B cell (primary cell): ENCODE measurements at regions not wholly inside any gene's neighbourhood (a gene's known extent, or its start where the extent isn't known, plus 50 kb on each side); places are given as distances from the start of the nearest gene placed in this dataset.
"Not testable (repeated sequence)": the region's sequence is repeated elsewhere in the genome, so short reads cannot be mapped to it uniquely, and the experiment has no call there.

ENCODE experiments used
- ATAC-seq: fragments of 200-7000 bp; cut with Tn5 transposase; one replicate; pipeline ENCODE4 v1.10.0; 2021; ENCODE audit warnings: low read depth, mild to moderate bottlenecking, moderate number of reproducible peaks, moderate library complexity
- CTCF ChIA-PET: fragments of 350-600 bp; sonication (Branson Sonifier 250); formaldehyde crosslinking; loops from one replicate; lab custom pipeline; 2021; ENCODE audit warnings: antibody characterized with exemption, inconsistent platforms; lab: Charles Lee
- POLR2A ChIA-PET: fragments of 350-600 bp; sonication (Branson Sonifier 250); formaldehyde crosslinking; loops from one replicate; lab custom pipeline; 2021; ENCODE audit warnings: antibody characterized with exemption; lab: Charles Lee
- DNase-seq: peaks from one replicate; pipeline ENCODE4 v3.0.0; 2013
- H2AFZ ChIP-seq: 2 replicates; pipeline ENCODE4 v1.6.1; 2012; ENCODE audit warnings: mild to moderate bottlenecking, low read depth, low read length; ENCODE audit not compliant: insufficient read depth, poor library complexity, severe bottlenecking
- H3K27ac ChIP-seq, 2 donors: 1 replicate in 1 of 2; 2 replicates in 1 of 2; pipeline ENCODE4 v1.5.1; 2012 to 2013; ENCODE audit warnings: low read length in 2 of 2, mild to moderate bottlenecking in 2 of 2, moderate library complexity in 1 of 2
- H3K27me3 ChIP-seq, 4 experiments: fragments of 200-600 bp in 1 of 4; sonication (generic) in 1 of 4; replicated peaks in 1 of 4; 1 replicate in 2 of 4; 2 replicates in 2 of 4; pipeline versions ENCODE4 v1.6.1 to v1.7.0; 2013 to 2016; ENCODE audit warnings: low read length in 3 of 4, mild to moderate bottlenecking in 2 of 4, mixed read lengths in 1 of 4, moderate library complexity in 1 of 4; ENCODE audit not compliant: insufficient read depth in 4 of 4, control insufficient read depth in 3 of 4; ENCODE audit errors: control extremely low read depth in 1 of 4
- H3K36me3 ChIP-seq, 2 experiments: replicated peaks in 1 of 2; 1 replicate in 1 of 2; 2 replicates in 1 of 2; pipeline versions ENCODE4 v1.6.1 to v1.7.1; 2013; ENCODE audit warnings: low read length in 1 of 2; ENCODE audit not compliant: insufficient read depth in 2 of 2, control insufficient read depth in 1 of 2; ENCODE audit errors: control extremely low read depth in 1 of 2, extremely low read depth in 1 of 2
- H3K4me1 ChIP-seq, 2 donors: fragments of 200-600 bp in 1 of 2; sonication (generic) in 1 of 2; 1 replicate in 1 of 2; 2 replicates in 1 of 2; pipeline versions ENCODE4 v1.5.1 to v1.6.1; 2013 to 2017; ENCODE audit warnings: low read length in 2 of 2; ENCODE audit not compliant: control insufficient read depth in 2 of 2, insufficient read depth in 2 of 2
- H3K4me2 ChIP-seq: replicated peaks from 2 replicates; pipeline ENCODE3; 2012; ENCODE audit warnings: mild to moderate bottlenecking, low read depth, low read length; ENCODE audit not compliant: poor library complexity, severe bottlenecking
- H3K4me3 ChIP-seq, 5 experiments: fragments of 200-600 bp in 1 of 5; sonication (generic) in 1 of 5; 1 replicate in 3 of 5; 2 replicates in 2 of 5; pipeline versions ENCODE4 v1.5.1 to v1.7.0; 2011 to 2016; ENCODE audit warnings: low read length in 4 of 5, mild to moderate bottlenecking in 4 of 5, low read depth in 2 of 5, control low read depth in 1 of 5, moderate library complexity in 1 of 5; ENCODE audit not compliant: insufficient read depth in 1 of 5; ENCODE audit errors: control extremely low read depth in 1 of 5, extremely low read depth in 1 of 5
- H3K79me2 ChIP-seq: fragments of 200-600 bp; sonication (generic); one replicate; pipeline ENCODE4 v1.6.0; 2016; ENCODE audit warnings: low read length; ENCODE audit not compliant: control insufficient read depth, insufficient read depth
- H3K9ac ChIP-seq: fragments of 200-600 bp; sonication (generic); 2 replicates; pipeline ENCODE4 v1.6.1; 2017; ENCODE audit warnings: mild to moderate bottlenecking, low read length, moderate library complexity
- H3K9me3 ChIP-seq, 3 donors: one replicate each; pipeline versions ENCODE4 v1.6.1 to v1.7.1; 2013; ENCODE audit warnings: low read length in 2 of 3; ENCODE audit not compliant: control insufficient read depth in 2 of 3, insufficient read depth in 1 of 3; ENCODE audit errors: control extremely low read depth in 1 of 3
- H4K20me1 ChIP-seq: 2 replicates; pipeline ENCODE4 v1.6.0; 2012; ENCODE audit warnings: mild to moderate bottlenecking, low read length; ENCODE audit not compliant: insufficient read depth, control insufficient read depth, poor library complexity, severe bottlenecking
- H3K27ac Mint-ChIP-seq: one replicate; pipeline ENCODE4 v1.8.0; 2021; ENCODE audit warnings: mixed read lengths
- H3K27me3 Mint-ChIP-seq: one replicate; pipeline ENCODE4 v1.8.0; 2021; ENCODE audit warnings: mixed read lengths
- H3K4me1 Mint-ChIP-seq: one replicate; pipeline ENCODE4 v1.8.0; 2021; ENCODE audit warnings: mixed read lengths
- H3K4me3 Mint-ChIP-seq: one replicate; pipeline ENCODE4 v1.8.0; 2021; ENCODE audit warnings: mixed read lengths
- H3K9me3 Mint-ChIP-seq: one replicate; pipeline ENCODE4 v1.8.0; 2022; ENCODE audit warnings: mixed read lengths; ENCODE audit not compliant: insufficient read depth
- EZH2 ChIP-seq: IDR thresholded peaks from 2 replicates; pipeline ENCODE4 v1.6.1; 2012; ENCODE audit warnings: borderline replicate concordance, low read depth, mild to moderate bottlenecking, moderate library complexity, low read length; ENCODE audit not compliant: insufficient read depth, poor library complexity, severe bottlenecking
- WGBS: methylation state at CpG from one replicate; pipeline ENCODE4 v1.1.5; 2013; ENCODE audit warnings: missing lambda C conversion rate; ENCODE audit not compliant: insufficient coverage; 5-methylcytosine and 5-hydroxymethylcytosine counted together
- intact Hi-C: fragments of 100-400 bp; cut with micrococcal nuclease; formaldehyde crosslinking; loops from one replicate; pipeline ENCODE4 v1.10.0; 2022
- TF ChIP-seq, protein P1 (sequence below): fragments of 200-600 bp; IDR thresholded peaks from one replicate; pipeline ENCODE4 v1.8.0; 2022; ENCODE audit warnings: antibody characterized with exemption, mild to moderate bottlenecking

DNA sequence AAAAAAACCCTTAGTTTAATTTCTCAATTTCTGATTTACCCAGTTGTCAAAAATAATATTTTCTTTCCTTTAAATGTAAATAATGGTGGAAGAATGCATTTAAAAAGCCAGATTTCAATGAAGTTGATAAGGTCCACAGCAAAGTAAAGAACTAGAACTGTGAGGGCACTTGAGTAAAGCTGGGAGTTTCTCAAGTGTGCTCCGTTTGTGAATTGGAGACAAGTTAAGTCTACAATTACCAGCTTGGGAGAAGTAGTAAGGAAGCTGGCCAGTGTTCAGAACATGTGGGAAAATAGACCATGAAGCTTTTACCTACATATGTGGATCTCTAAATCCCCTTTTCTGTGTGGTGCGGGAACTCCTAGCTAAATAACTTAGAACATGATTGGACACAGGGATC is 239.4 kb downstream of the OXSM start:
- H3K27me3 Mint-ChIP-seq = no peaks in the 10 kb centered on the region
- DNase-seq (no peak), ATAC-seq (no peak)
- no peaks in the 10 kb centered on the region for H3K4me1 Mint-ChIP-seq
- Histone ChIP-seq H3K4me1 (no peaks in the 10 kb centered on the region), H4K20me1 (no peaks in the 10 kb centered on the region), H3K79me2 (no peaks in the 10 kb centered on the region), H2AFZ (no peak overlapping the region), H3K36me3 (no peaks in the 10 kb centered on the region), H3K27ac (no peak overlapping the region), H3K9me3 (peaks cover 0 to 4% (median 0%) of the 10 kb centered on the region in 3 donors), H3K4me3 (no peak overlapping the region), H3K27me3 (no peaks in the 10 kb centered on the region), H3K4me2 (no peak overlapping the region), H3K9ac (no peak overlapping the region)
- intact Hi-C loops = no loop called here
- CTCF ChIA-PET = no interaction called here
- POLR2A ChIA-PET = no interaction called here
- H3K27ac Mint-ChIP-seq = no peak overlapping the region
- no peak overlapping the region for H3K4me3 Mint-ChIP-seq
- no peaks in the 10 kb centered on the region for H3K9me3 Mint-ChIP-seq
- no peak for TF ChIP-seq EZH2
- TF ChIP-seq, protein P1, sequence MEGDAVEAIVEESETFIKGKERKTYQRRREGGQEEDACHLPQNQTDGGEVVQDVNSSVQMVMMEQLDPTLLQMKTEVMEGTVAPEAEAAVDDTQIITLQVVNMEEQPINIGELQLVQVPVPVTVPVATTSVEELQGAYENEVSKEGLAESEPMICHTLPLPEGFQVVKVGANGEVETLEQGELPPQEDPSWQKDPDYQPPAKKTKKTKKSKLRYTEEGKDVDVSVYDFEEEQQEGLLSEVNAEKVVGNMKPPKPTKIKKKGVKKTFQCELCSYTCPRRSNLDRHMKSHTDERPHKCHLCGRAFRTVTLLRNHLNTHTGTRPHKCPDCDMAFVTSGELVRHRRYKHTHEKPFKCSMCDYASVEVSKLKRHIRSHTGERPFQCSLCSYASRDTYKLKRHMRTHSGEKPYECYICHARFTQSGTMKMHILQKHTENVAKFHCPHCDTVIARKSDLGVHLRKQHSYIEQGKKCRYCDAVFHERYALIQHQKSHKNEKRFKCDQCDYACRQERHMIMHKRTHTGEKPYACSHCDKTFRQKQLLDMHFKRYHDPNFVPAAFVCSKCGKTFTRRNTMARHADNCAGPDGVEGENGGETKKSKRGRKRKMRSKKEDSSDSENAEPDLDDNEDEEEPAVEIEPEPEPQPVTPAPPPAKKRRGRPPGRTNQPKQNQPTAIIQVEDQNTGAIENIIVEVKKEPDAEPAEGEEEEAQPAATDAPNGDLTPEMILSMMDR = no peak
- WGBS = 83% methylated on average over 2 of the region's 2 CpGs

DNA sequence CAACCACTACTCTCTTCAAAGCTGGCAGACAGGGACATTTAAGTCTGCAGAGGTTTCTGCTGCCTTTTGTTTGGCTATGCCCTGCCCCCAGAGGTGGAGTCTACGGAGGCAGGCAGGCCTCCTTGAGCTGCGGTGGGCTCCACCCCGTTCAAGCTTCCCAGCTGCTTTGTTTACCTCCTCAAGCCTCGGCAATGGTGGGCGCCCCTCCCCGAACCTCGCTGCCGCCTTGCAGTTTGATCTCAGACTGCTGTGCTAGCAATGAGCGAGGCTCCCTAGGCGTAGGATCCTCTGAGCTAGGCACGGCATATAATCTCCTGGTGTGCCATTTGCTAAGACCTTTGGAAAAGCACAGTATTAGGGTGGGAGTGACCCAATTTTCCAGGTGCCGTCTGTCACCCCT is 252.2 kb downstream of the OXSM start:
- H4K20me1 ChIP-seq, H3K4me2 ChIP-seq, H3K27ac ChIP-seq, H3K4me1 Mint-ChIP-seq, H3K9ac ChIP-seq, intact Hi-C loops, DNase-seq, H3K4me3 ChIP-seq, POLR2A ChIA-PET, ATAC-seq, H3K4me1 ChIP-seq, H3K27me3 Mint-ChIP-seq, H2AFZ ChIP-seq, H3K79me2 ChIP-seq, H3K4me3 Mint-ChIP-seq, H3K36me3 ChIP-seq, CTCF ChIA-PET, H3K27ac Mint-ChIP-seq, H3K9me3 ChIP-seq, H3K27me3 ChIP-seq, H3K9me3 Mint-ChIP-seq: not testable (repeated sequence)
- 85% methylated on average over 10 of the region's 12 CpGs for whole genome bisulfite sequencing
